Tibial nerve (tissue), 4 donors: ENCODE measurements at regions not wholly inside any gene's neighbourhood (a gene's known extent, or its start where the extent isn't known, plus 50 kb on each side); places are given as distances from the start of the nearest gene placed in this dataset.

Experiments used
- EP300 ChIP-seq, 2 donors: sonication (generic); formaldehyde crosslinking; IDR thresholded peaks; one replicate each; pipeline ENCODE4 v1.6.1; 2017; ENCODE audit warnings: antibody characterized with exemption in 2 of 2, mild to moderate bottlenecking in 1 of 2
- TF ChIP-seq, protein P1 (sequence below), 5 experiments: fragments of 200-600 bp in 3 of 5; fragments of 450-650 bp in 2 of 5; sonication (generic) in 3 of 5; IDR thresholded peaks; one replicate each; pipeline ENCODE4 v1.5.1; 2016 to 2019; ENCODE audit warnings: antibody characterized with exemption in 5 of 5, mild to moderate bottlenecking in 3 of 5, moderate library complexity in 2 of 5

DNA sequence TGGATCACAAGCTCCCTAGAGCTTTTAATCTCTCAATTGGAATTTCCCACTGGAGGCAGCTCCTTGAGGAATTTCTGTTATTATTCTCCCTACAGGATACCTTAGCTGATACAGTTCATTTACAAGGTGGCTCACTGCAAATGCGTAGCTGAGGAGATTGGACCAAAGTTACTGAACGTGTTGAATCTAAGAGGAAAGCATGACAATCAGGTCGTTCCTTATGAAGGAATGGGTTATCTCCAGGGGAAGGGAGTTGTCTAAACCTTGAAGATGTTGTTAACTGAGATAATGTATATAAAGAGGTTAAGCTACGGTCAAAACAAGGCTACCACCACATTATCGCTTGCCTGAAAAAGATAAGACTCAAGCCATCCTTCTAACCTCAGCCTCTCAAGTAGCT lies 105.8 kb upstream of the TBX3 start:
- TF ChIP-seq, protein P1, sequence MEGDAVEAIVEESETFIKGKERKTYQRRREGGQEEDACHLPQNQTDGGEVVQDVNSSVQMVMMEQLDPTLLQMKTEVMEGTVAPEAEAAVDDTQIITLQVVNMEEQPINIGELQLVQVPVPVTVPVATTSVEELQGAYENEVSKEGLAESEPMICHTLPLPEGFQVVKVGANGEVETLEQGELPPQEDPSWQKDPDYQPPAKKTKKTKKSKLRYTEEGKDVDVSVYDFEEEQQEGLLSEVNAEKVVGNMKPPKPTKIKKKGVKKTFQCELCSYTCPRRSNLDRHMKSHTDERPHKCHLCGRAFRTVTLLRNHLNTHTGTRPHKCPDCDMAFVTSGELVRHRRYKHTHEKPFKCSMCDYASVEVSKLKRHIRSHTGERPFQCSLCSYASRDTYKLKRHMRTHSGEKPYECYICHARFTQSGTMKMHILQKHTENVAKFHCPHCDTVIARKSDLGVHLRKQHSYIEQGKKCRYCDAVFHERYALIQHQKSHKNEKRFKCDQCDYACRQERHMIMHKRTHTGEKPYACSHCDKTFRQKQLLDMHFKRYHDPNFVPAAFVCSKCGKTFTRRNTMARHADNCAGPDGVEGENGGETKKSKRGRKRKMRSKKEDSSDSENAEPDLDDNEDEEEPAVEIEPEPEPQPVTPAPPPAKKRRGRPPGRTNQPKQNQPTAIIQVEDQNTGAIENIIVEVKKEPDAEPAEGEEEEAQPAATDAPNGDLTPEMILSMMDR (IDR thresholded peaks at IDR 0.05), result no peak
- no peak for TF ChIP-seq EP300 (IDR thresholded peaks at IDR 0.05)
